LoVo (cell line): ENCODE measurements at regions not wholly inside any gene's neighbourhood (a gene's known extent, or its start where the extent isn't known, plus 50 kb on each side); places are given as distances from the start of the nearest gene placed in this dataset.
"Not testable (repeated sequence)": the region's sequence is repeated elsewhere in the genome, so short reads cannot be mapped to it uniquely, and the experiment has no call there.

Source experiments
- DNase-seq: peaks from one replicate; pipeline ENCODE4 v3.0.0-alpha.2; 2016; ENCODE audit warnings: low spot score

GRCh38 chr5:57069115-57069835 is 104.6 kb upstream of the GPBP1 start:
- DNase-seq: peak; percentile 54

- DNase-seq: no peak
Measured at GRCh38 chr5:57072218-57072892, 101.5 kb upstream of the GPBP1 start.

DNA sequence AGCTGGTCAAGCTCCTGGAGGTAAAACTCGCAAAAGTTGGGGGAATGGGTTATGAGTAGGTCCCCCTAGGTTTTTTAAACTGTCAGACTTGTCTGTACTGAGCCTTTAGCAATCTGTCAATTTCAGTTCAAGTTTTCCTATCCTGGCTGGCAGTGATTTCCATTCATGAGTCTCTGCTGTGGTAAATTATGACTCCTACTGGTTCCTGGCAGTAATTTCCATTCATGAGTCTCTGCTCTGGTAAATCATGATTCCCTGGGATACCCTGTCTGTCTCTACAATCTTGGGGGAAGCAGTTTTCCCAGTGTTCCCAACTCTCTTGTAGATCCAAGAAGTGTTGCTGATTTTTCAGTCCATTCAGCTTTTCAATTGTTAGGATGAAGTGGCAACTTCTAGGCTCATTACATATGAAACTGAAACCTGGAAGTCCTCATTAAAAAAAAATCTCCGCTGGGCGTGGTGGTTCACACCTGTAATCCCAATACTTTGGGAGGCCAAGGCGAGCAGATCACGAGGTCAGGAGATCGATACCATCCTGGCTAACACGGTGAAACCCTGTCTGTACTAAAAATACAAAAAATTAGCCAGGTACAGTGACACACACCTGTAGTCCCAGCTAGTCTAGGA is 91.3 kb upstream of the GPBP1 start:
- peak; percentile 65 for DNase-seq

DNA sequence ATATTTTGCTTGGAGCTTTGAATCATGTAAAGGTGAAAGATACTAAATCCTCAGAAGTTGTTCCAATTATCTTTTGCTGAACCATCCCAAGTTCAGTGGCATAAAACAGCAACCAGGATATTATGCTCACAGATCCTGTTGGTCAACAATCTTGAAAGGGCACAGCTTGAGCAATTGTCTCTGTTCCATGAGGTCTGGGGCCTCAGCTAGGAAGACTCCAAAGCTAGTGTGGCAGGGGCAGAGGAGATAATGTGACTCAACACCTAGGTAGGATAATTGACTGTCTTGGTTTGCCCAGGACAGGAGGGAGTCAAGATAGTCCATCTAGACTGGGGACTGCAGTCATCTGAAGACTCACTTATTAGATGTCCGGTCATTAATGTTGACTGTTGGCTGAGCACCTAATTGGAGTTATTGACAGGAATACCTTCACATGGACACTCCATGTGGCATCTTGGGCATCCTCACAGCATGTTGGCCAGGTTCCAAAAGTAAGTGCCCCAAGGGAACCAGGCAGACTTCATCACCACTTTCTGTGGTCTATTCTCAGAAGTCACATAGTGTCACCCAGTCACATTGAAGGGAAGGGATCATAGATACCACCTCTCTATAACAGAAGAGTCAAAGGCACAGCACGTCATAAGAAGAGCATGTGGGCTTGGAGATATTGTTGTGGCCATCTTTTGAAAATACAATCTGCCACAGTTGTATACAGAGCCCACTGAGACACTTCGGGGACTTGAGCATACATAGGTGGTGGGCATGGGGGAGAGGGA is 88.4 kb upstream of the GPBP1 start:
- DNase-seq: no peak

DNA sequence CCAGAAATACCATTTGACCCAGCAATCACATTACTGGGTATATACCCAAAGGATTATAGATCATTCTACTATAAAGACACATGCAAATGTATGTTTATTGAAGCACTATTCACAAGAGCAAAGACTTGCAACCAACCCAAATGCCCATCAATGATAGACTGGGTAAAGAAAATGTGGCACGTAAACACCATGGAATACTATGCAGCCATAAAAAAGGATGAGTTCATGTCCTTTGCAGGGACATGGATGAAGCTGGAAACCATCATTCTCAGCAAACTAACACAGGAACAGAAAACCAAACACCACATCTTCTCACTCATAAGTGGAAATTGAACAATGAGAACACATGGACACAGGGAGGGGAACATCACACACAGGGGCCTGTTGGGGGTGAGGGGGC is 85.9 kb upstream of the GPBP1 start:
- not testable (repeated sequence) for DNase-seq

DNA sequence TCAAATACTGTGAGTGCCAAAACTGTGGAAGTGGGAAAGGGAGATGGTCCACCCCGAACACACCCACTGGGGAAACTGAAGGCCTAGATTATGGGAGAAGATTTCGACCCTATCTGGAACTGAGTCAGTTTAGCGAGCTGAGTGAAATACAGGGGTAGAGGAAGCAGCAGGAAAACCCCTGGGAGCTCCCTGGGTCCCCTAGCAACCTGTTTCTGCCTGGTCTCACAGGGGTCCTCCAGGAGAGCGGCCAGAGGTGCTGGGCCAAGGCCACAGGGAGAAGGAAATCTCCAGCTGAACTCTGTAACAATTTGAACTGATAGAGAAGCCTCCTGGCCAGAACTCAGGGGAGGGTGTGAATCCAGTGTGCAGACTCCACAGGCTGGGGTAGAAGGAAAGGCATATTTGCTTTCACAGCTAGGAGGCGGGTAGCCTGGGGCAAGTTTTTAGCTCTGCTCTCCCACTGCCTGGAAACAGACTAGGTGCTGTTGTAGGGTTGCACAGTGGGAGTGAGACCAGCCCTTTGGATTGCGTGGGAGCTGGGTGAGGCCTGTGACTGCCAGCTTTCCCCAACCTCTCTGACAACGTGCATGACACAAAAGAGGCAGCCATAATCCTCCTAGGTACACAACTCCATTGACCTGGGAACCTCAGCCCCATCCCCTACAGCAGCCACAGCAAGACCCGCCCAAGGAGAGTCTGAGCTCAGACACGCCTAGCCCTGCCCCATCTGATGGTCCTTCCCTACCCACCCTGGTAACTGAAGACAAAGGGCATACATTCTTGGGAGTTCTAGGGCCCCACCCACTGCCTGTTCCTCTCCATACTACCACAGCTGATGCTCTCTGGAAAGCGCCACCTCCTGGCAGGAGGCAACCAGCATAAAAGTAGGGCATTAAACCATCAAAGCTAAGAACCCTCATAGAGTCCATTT is 78.8 kb upstream of the GPBP1 start:
- DNase-seq: peak; percentile 81

- no peak for DNase-seq
Measured at GRCh38 chr5:57097526-57097925, 76.3 kb upstream of the GPBP1 start.

GRCh38 chr5:57102189-57102904 is 71.5 kb upstream of the GPBP1 start:
- no peak for DNase-seq

DNA sequence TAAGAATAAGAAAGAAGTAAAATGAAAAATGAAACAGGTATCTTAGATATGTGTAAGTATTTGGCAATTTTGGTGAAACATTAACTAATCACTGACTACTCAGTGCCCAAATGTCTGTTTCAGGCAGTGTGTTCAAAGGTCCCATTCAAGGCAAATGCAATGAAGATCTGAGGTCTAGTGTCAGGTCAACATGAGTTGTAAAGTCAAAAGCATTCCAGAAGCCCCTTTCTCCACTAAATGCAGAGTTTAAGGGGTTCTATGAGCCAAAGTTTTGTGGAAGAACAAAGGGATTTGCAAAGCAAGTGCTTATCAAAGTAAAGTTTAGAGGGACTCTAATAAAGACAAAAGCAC is 71.0 kb upstream of the GPBP1 start:
- peak; percentile 67 for DNase-seq

DNA sequence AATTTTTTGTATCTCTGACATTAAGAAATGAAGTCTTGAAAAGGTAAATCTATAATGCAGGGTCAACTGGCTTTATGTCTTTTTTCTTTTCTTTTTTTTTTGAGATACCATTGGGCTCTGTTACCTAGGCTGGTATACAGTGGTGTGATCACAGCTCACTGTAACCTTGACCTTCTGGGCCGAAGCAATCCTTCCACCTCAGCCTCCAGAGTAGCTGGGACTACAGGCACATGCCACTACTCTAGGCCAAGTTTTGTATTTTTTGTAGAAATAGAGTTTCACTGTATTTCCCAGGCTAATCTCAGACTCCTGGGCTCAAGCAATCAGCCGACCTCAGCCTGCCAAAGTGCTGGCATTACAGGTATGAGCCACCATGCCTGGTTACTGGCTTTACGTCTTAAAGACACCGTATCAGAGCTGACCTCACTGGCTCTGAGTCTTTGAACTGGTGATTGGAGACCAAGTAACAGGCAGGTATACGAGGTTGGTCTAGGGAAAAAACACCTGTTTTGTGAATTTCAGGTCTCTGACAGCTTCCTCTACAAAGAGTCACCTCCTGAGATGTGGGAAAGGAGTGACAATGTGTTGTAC is 70.4 kb upstream of the GPBP1 start:
- DNase-seq: no peak

GRCh38 chr5:57106661-57107060 is 67.2 kb upstream of the GPBP1 start:
- no peak for DNase-seq

DNA sequence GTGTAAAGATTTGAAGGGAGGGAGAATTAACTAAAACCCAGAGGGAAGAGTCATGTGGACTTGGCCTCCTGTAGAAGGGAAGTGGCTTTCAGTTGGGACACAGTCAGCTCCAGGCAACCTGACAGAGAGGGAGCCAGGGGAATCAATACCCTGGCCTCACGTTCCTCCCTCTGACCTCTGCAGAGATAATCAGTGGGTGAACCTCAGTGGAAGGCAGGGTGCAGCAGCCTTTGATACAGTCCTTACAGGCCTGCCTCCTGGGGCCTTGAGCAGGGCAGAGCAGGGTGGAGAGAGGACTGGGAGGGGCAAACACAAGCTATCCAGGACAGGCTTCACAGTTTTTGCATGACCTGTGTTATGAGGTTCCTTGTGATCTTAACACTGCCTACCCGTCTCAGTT is 61.9 kb upstream of the GPBP1 start:
- DNase-seq: no peak

DNA sequence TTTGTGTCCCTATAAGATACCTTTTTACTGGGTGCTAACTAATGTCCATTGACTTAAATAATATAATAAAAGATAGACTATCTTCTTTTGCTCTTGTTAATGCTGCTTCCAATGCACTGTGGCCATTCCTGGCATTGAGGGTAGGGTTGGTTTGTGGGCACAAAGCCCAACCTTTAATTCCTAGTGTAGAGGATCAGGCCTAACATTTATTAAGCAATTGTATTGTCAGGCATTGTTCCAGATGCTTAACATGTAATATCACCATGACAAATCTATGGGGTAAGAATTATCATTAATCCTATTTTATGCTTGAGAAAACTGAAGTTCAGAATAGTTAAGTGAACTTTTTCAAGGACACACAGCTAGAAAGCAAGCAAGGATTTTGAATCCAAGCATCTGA is 60.4 kb upstream of the GPBP1 start:
- DNase-seq: no peak

DNA sequence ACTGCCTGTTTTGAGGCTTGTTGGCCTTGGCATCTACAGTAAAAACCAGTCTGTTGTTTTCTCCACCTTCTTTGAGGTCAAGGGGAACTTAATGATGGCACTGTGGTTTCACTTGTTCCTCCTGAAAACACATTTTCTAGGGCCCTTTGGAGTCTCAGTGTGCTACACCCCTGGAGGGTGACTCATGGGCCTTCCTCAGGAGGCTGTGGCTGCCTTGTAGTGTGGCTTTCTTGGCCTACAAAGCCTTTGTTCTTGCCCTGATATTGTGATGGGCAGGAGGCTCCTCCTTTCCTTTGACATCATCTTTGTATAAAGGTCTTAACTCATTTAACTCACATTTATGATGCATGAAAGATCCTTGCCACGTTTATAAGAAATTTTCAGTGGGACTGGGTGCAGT is 56.3 kb upstream of the GPBP1 start:
- peak; percentile 11 for DNase-seq

DNA sequence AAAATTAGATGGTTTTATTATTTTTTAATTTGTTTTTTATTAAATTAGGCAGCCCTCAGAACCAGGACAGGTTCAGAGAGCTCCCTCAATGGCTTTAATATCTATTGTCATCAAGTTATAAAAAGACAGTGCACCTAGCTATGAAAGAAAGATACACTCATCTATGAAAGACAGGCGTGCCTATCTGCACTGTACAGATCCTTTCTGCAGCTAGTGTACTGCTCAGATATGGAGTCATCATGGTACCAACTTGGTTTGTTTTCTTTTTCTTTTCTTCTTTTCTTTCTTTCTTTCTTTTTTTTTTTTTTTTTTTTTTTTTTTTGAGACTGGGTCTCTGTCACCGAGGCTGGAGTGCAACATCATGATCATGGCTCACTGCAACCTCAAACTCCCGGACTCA is 54.8 kb upstream of the GPBP1 start:
- no peak for DNase-seq

DNA sequence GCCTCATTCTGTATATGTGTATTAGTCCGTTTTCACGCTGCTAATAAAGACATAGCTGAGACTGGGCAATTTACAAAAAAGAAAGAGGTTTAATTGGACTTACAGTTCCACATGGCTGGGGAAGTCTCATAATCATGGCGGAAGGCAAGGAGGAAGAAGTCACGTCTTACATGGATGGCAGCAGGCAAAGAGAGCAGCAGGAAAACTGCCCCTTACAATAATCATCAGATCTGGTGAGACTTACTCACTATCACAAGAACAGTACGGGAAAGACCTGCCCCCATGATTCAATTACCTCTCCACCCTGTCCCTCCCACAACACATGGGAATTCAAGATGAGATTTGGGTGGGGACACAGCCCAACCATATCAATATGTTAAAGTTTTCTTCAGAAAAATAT is 49.8 kb upstream of the GPBP1 start:
- no peak for DNase-seq
